ENCODE measurements at regions not wholly inside any gene's neighbourhood (a gene's known extent, or its start where the extent isn't known, plus 50 kb on each side); places are given as distances from the start of the nearest gene placed in this dataset.
"Not testable (repeated sequence)": the region's sequence is repeated elsewhere in the genome, so short reads cannot be mapped to it uniquely, and the experiment has no call there.

GRCh38 chr6:55941702-55942101 lies 66.3 kb upstream of the BMP5 start:
- Mint-ChIP-seq H3K36me3 (ENCODE audit: insufficient read depth, unreplicated experiment) (no peaks in the 10 kb centered on the region), H3K9me3 (ENCODE audit: low read depth, unreplicated experiment) (no peaks in the 10 kb centered on the region), H3K4me1 (ENCODE audit: low read depth, unreplicated experiment) (no peaks in the 10 kb centered on the region), H3K27ac (ENCODE audit: unreplicated experiment) (no peak overlapping the region), H3K4me3 (ENCODE audit: low read depth, unreplicated experiment) (no peak overlapping the region), H3K27me3 (ENCODE audit: unreplicated experiment) (no peaks in the 10 kb centered on the region)
- TF ChIP-seq, protein P1, sequence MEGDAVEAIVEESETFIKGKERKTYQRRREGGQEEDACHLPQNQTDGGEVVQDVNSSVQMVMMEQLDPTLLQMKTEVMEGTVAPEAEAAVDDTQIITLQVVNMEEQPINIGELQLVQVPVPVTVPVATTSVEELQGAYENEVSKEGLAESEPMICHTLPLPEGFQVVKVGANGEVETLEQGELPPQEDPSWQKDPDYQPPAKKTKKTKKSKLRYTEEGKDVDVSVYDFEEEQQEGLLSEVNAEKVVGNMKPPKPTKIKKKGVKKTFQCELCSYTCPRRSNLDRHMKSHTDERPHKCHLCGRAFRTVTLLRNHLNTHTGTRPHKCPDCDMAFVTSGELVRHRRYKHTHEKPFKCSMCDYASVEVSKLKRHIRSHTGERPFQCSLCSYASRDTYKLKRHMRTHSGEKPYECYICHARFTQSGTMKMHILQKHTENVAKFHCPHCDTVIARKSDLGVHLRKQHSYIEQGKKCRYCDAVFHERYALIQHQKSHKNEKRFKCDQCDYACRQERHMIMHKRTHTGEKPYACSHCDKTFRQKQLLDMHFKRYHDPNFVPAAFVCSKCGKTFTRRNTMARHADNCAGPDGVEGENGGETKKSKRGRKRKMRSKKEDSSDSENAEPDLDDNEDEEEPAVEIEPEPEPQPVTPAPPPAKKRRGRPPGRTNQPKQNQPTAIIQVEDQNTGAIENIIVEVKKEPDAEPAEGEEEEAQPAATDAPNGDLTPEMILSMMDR (IDR thresholded peaks at IDR 0.05; ENCODE audit: unreplicated experiment): peak; percentile 25
- DNase-seq: no peak
- BruUV-seq (replicated peaks): no TSS peak
- CTCF ChIA-PET: interaction anchor here (0.9 to 1.4 kb wide), 4 partner anchors 14 to 665 kb away, joined by 3 to 5 read pairs (median 4); no protein-coding TSS in a partner anchor
- intact Hi-C loops (cut with micrococcal nuclease; ENCODE audit: unreplicated experiment): loop anchor here (5.0 kb wide), 1 partner anchor 324 kb away; no protein-coding TSS in a partner anchor

GRCh38 chr6:55937951-55938690 lies 62.7 kb upstream of the BMP5 start:
- H3K27ac Mint-ChIP-seq (ENCODE audit: unreplicated experiment): no peak overlapping the region
- no peak for DNase-seq
- TF ChIP-seq, protein P1 (IDR thresholded peaks at IDR 0.05; ENCODE audit: unreplicated experiment): no peak
- intact Hi-C loops (cut with micrococcal nuclease; ENCODE audit: unreplicated experiment): no loop called here
- no peaks in the 10 kb centered on the region for H3K27me3 Mint-ChIP-seq (ENCODE audit: unreplicated experiment)
- CTCF ChIA-PET: no interaction called here
- H3K4me3 Mint-ChIP-seq (ENCODE audit: low read depth, unreplicated experiment): no peak overlapping the region
- no TSS peak for BruUV-seq (replicated peaks)
- no peaks in the 10 kb centered on the region for H3K9me3 Mint-ChIP-seq (ENCODE audit: low read depth, unreplicated experiment)
- no peaks in the 10 kb centered on the region for H3K36me3 Mint-ChIP-seq (ENCODE audit: insufficient read depth, unreplicated experiment)
- H3K4me1 Mint-ChIP-seq (ENCODE audit: low read depth, unreplicated experiment): no peaks in the 10 kb centered on the region

DNA sequence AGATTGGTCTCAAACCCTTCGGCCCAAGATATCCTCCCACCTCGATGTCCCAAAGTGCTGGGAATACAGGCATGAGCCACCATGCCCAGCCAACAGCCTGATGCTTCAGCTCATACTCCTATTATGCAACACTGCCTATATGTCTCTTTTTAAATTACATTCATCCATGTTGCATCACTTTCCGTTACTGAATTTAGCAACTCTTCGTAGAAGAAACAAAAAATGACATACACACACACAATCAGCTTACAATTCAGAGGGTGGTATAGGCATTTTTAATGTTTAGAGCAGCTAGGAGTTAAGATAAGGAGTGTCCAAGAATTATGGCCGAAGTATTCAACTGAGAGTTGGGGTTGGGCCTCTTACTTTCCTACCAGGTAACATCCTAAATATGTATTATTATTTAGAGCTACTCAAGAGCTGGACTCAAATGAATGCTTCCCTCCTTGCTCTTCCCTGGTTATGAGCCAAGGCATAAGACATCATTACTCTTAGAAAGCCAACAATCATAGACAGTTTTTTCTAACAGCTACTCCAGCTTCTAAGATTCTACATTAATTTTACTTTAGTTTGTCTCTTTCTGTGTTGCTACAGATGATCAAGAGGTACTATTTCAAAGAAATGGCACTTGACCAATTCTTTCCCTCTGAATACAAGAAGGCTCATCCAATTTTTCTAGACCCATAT lies 62.0 kb upstream of the BMP5 start:
- no peaks in the 10 kb centered on the region for H3K27me3 Mint-ChIP-seq (ENCODE audit: unreplicated experiment)
- H3K27ac Mint-ChIP-seq (ENCODE audit: unreplicated experiment): no peak overlapping the region
- intact Hi-C loops (cut with micrococcal nuclease; ENCODE audit: unreplicated experiment): no loop called here

DNA sequence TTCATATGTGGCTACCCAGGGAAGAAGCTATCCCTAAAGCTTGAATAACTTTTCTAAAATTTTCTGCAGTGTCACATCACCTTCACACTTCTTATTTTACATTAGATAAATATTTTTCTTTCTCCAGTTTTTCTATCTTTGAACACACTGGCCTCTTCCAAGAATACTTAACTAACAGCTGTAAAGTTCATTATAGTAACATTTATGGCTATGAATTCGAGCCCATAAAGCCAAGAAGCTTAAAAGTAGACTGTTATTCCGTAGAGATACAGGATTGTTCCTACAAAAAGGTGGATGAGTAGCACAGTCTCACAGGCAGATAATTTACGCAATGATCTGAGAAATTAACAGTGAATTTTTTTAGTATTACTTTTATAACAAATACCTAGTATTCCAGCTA lies 55.7 kb upstream of the BMP5 start:
- no peaks in the 10 kb centered on the region for H3K9me3 Mint-ChIP-seq (ENCODE audit: low read depth, unreplicated experiment)
- TF ChIP-seq, protein P1 (IDR thresholded peaks at IDR 0.05; ENCODE audit: unreplicated experiment): no peak
- H3K27me3 Mint-ChIP-seq (ENCODE audit: unreplicated experiment): no peaks in the 10 kb centered on the region
- no peak overlapping the region for H3K27ac Mint-ChIP-seq (ENCODE audit: unreplicated experiment)
- CTCF ChIA-PET: interaction anchor here (0.8 kb wide), 1 partner anchor 18 kb away, joined by 3 read pairs; no protein-coding TSS in a partner anchor
- no peak for DNase-seq
- no peak overlapping the region for H3K4me3 Mint-ChIP-seq (ENCODE audit: low read depth, unreplicated experiment)
- intact Hi-C loops (cut with micrococcal nuclease; ENCODE audit: unreplicated experiment): no loop called here
- no peaks in the 10 kb centered on the region for H3K36me3 Mint-ChIP-seq (ENCODE audit: insufficient read depth, unreplicated experiment)
- no peaks in the 10 kb centered on the region for H3K4me1 Mint-ChIP-seq (ENCODE audit: low read depth, unreplicated experiment)
- BruUV-seq (replicated peaks): no TSS peak

More for the DNA sequence above, 62.0 kb upstream of the BMP5 start:
- no peaks in the 10 kb centered on the region for H3K9me3 Mint-ChIP-seq (ENCODE audit: low read depth, unreplicated experiment)
- H3K4me1 Mint-ChIP-seq (ENCODE audit: low read depth, unreplicated experiment): no peaks in the 10 kb centered on the region
- TF ChIP-seq, protein P1 (IDR thresholded peaks at IDR 0.05; ENCODE audit: unreplicated experiment): no peak
- BruUV-seq (replicated peaks): no TSS peak
- no peak overlapping the region for H3K4me3 Mint-ChIP-seq (ENCODE audit: low read depth, unreplicated experiment)
- no peak for DNase-seq
- CTCF ChIA-PET: no interaction called here
- H3K36me3 Mint-ChIP-seq (ENCODE audit: insufficient read depth, unreplicated experiment): no peaks in the 10 kb centered on the region

DNA sequence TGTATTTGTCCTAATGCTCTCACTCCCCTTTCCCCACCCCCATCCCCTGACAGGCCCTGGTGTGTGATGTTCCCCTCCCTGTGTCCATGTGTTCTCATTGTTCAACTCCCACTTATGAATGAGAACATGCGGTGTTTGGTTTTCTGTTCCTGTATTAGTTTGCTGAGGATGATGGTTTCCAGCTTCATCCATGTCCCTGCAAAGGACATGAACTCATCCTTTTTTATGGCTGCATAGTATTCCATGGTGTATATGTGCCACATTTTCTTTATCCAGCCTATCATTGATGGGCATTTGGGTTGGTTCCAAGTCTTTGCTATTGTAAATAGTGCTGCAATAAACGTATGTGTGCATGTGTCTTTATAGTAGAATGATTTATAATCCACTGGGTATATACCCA lies 52.3 kb upstream of the BMP5 start:
- H3K4me3 Mint-ChIP-seq (ENCODE audit: low read depth, unreplicated experiment); intact Hi-C loops (cut with micrococcal nuclease; ENCODE audit: unreplicated experiment); H3K4me1 Mint-ChIP-seq (ENCODE audit: low read depth, unreplicated experiment); H3K36me3 Mint-ChIP-seq (ENCODE audit: insufficient read depth, unreplicated experiment); H3K27me3 Mint-ChIP-seq (ENCODE audit: unreplicated experiment); H3K9me3 Mint-ChIP-seq (ENCODE audit: low read depth, unreplicated experiment); DNase-seq; CTCF ChIA-PET; H3K27ac Mint-ChIP-seq (ENCODE audit: unreplicated experiment); BruUV-seq (replicated peaks): not testable (repeated sequence)
